GM23248 (cell line): ENCODE measurements at regions not wholly inside any gene's neighbourhood (a gene's known extent, or its start where the extent isn't known, plus 50 kb on each side); places are given as distances from the start of the nearest gene placed in this dataset.

Experiments used
- DNase-seq: peaks from one replicate; pipeline ENCODE4 v3.0.0-alpha.2; 2015
- H2AFZ ChIP-seq: fragments of 200-600 bp; sonication (generic); 2 replicates; pipeline ENCODE4 v1.6.1; 2016; ENCODE audit warnings: antibody characterized with exemption
- H3F3A ChIP-seq: fragments of 200-600 bp; sonication (generic); 2 replicates; pipeline ENCODE4 v1.6.1; 2016; ENCODE audit warnings: mild to moderate bottlenecking, antibody characterized with exemption, mixed run types; ENCODE audit not compliant: insufficient read depth
- H3K27ac ChIP-seq: fragments of 200-600 bp; sonication (generic); 2 replicates; pipeline ENCODE4 v1.5.1; 2016; ENCODE audit warnings: mild to moderate bottlenecking
- H3K27me3 ChIP-seq: fragments of 200-600 bp; sonication (generic); replicated peaks from 2 replicates; pipeline ENCODE4 v1.6.1; 2016; ENCODE audit warnings: mild to moderate bottlenecking; ENCODE audit not compliant: insufficient read depth
- H3K36me3 ChIP-seq: fragments of 200-600 bp; sonication (generic); 2 replicates; pipeline ENCODE4 v1.6.1; 2016; ENCODE audit warnings: low read depth, mild to moderate bottlenecking
- H3K4me1 ChIP-seq: fragments of 200-600 bp; sonication (generic); 2 replicates; pipeline ENCODE4 v1.6.1; 2016; ENCODE audit warnings: mild to moderate bottlenecking; ENCODE audit not compliant: insufficient read depth
- H3K4me2 ChIP-seq: fragments of 200-600 bp; sonication (generic); one replicate; pipeline ENCODE4 v1.6.1; 2016; ENCODE audit warnings: mild to moderate bottlenecking; ENCODE audit not compliant: unreplicated experiment
- H3K4me3 ChIP-seq: fragments of 200-600 bp; sonication (generic); 2 replicates; pipeline ENCODE4 v1.5.1; 2016; ENCODE audit warnings: mild to moderate bottlenecking
- H3K79me2 ChIP-seq: fragments of 200-600 bp; sonication (generic); 2 replicates; pipeline ENCODE4 v1.6.1; 2016; ENCODE audit warnings: mild to moderate bottlenecking; ENCODE audit not compliant: insufficient read depth
- H3K9ac ChIP-seq: fragments of 200-600 bp; sonication (generic); 2 replicates; pipeline ENCODE4 v1.6.1; 2016; ENCODE audit warnings: mild to moderate bottlenecking
- H3K9me2 ChIP-seq: fragments of 200-600 bp; sonication (generic); 2 replicates; pipeline ENCODE4 v1.6.1; 2016; ENCODE audit warnings: mixed run types, mild to moderate bottlenecking, moderate library complexity; ENCODE audit not compliant: insufficient read depth
- H3K9me3 ChIP-seq: fragments of 200-600 bp; sonication (generic); one replicate; pipeline ENCODE4 v1.6.1; 2017; ENCODE audit warnings: low read depth
- H4K20me1 ChIP-seq: fragments of 200-600 bp; sonication (generic); 2 replicates; pipeline ENCODE4 v1.6.0; 2016; ENCODE audit not compliant: insufficient read depth
- EZH2 ChIP-seq: fragments of 200-600 bp; sonication (generic); IDR thresholded peaks from 2 replicates; pipeline ENCODE4 v1.6.1; 2018; ENCODE audit warnings: antibody characterized with exemption, mild to moderate bottlenecking; ENCODE audit not compliant: insufficient read depth, poor library complexity, severe bottlenecking
- EZH2phosphoT487 ChIP-seq: fragments of 200-600 bp; sonication (generic); IDR thresholded peaks from 2 replicates; pipeline ENCODE4 v1.6.1; 2018; ENCODE audit warnings: antibody characterized with exemption, moderate library complexity, mild to moderate bottlenecking, low read depth; ENCODE audit not compliant: insufficient read depth
- WGBS, 2 experiments: methylation state at CpG; one replicate each; pipeline ENCODE4 v1.1.6; 2015 to 2017; ENCODE audit warnings: low lambda C conversion rate in 2 of 2, low coverage in 1 of 2; ENCODE audit errors: missing lambda C conversion rate in 2 of 2; 5-methylcytosine and 5-hydroxymethylcytosine counted together
- in situ Hi-C: fragments of 300-500 bp; cut with MboI; formaldehyde crosslinking; loops from 2 replicates; pipeline ENCODE4 v1.15.0; 2020

DNA sequence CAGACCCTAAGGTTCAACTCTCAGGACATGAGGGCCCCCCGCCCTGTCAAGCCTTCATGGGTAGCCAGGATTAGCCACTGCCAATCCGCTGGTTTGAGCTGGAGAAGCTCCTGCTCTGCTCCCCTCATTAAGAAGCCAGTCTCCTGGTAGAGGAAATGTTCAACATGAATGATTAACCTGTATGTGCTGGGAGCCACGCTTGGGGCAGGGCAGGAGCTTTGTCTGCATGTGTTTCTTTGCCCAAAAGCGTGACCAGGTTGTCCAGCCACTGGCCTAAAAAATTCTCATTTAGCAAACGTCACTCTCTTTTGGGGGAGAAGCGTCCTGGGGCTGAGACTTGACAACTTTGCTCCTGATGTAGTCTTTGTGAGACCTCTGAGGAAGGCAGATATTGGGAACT lies 96.5 kb downstream of the RRAGC start:
- Histone ChIP-seq H4K20me1 (no peaks in the 10 kb centered on the region), H3K79me2 (no peaks in the 10 kb centered on the region), H3F3A (no peaks in the 10 kb centered on the region), H2AFZ (no peak overlapping the region), H3K4me3 (no peak overlapping the region), H3K27me3 (no peaks in the 10 kb centered on the region), H3K9me3 (no peaks in the 10 kb centered on the region), H3K9ac (no peak overlapping the region), H3K4me1 (no peaks in the 10 kb centered on the region), H3K27ac (no peak overlapping the region), H3K36me3 (no peaks in the 10 kb centered on the region), H3K9me2 (no peaks in the 10 kb centered on the region), H3K4me2 (no peak overlapping the region)
- in situ Hi-C loops: no loop called here
- TF ChIP-seq EZH2 (no peak), EZH2phosphoT487 (no peak)
- no peak for DNase-seq
- 14% methylated on average over 6 of the region's 6 CpGs for WGBS, 2 experiments

DNA sequence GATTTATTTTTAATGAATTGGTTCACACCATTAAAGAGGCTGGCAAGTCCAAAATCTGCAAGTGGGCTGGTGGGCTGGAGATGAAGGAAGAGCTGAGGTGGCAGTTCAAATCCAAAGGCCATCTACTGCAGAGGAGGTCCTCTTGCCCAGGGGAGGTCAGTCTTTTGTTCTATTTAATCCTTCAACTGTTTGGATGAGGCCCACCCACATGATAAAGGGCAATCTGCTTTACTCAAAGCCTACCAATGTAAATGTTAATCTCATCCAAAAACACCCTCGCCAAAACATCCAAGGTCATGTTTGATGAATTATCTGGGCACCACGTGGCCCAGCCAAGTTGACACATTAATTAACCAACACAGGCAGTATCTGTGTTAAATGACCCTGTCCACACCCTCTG lies 99.0 kb downstream of the RRAGC start:
- Histone ChIP-seq H3K27me3 (no peaks in the 10 kb centered on the region), H3K27ac (no peak overlapping the region), H3K9ac (no peak overlapping the region), H3F3A (no peaks in the 10 kb centered on the region), H3K9me3 (no peaks in the 10 kb centered on the region), H3K4me3 (no peak overlapping the region), H3K9me2 (no peaks in the 10 kb centered on the region), H3K36me3 (no peaks in the 10 kb centered on the region), H4K20me1 (no peaks in the 10 kb centered on the region), H2AFZ (no peak overlapping the region), H3K4me2 (no peak overlapping the region), H3K79me2 (no peaks in the 10 kb centered on the region), H3K4me1 (no peaks in the 10 kb centered on the region)
- no peak for TF ChIP-seq EZH2
- no peak for TF ChIP-seq EZH2phosphoT487
- DNase-seq: no peak
- 14 to 17% methylated on average over 2 of the region's 2 CpGs for WGBS, 2 experiments
- in situ Hi-C loops: no loop called here

DNA sequence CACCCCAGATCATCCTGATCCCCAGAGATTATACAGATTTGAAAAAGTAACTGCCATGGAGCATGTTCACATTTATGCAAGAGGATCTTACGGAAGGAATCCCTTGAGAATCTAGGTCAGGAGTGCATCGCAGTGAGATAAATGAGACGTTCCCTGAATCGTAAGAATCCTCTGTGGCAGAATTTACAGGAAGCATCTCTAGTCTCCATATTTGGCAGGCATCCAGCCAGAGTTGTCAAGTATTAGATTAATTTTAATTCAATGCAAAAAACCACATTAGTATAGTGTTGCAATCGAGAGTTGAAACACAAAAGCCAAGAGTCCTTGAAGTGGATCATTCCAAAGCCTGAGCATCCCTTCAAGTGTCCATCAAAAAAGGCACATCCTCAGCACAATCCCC lies 100.8 kb downstream of the RRAGC start:
- Histone ChIP-seq H3K27ac (no peak overlapping the region), H3F3A (no peaks in the 10 kb centered on the region), H3K9me2 (no peaks in the 10 kb centered on the region), H3K4me2 (no peak overlapping the region), H3K27me3 (no peaks in the 10 kb centered on the region), H3K9ac (no peak overlapping the region), H3K79me2 (no peaks in the 10 kb centered on the region), H3K4me1 (no peaks in the 10 kb centered on the region), H3K4me3 (no peak overlapping the region), H2AFZ (no peak overlapping the region), H3K36me3 (no peaks in the 10 kb centered on the region), H3K9me3 (no peaks in the 10 kb centered on the region), H4K20me1 (no peaks in the 10 kb centered on the region)
- no peak for DNase-seq
- in situ Hi-C loops: no loop called here
- WGBS, 2 experiments: 5 to 9% methylated on average over 5 of the region's 5 CpGs
- TF ChIP-seq EZH2phosphoT487 (no peak), EZH2 (no peak)

DNA sequence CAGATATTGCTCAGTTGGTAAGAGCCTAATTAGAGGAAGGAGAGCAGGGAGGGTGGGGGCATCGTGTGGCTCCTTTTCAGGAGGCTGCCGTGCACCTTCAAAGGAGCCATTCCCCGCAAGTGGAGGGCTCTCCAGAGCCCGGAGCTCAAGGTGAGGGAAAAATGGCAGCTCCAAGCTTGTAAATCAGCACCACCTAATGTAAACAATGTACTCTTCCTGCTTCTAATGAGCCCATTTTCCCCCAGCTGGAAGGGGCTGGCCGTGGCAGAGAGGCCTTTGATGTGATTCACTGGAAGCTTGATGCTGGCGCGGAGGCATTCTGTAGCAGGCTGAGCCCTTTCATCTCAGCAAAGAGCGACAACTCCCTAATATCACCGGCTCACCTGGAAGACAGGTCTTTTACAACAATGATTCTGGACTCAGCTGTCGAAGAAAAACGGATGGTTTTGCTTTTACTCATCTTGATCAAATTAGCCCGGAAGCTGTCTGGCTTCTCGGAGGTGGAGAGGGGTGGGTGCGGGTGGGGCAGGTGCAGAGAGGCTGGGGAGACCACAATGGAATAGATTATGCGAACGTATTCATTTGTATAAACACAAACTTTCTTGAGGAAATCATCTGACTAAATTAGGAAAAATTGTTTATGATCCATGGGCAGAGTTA lies 112.5 kb downstream of the RRAGC start:
- Histone ChIP-seq H4K20me1 (no peaks in the 10 kb centered on the region), H3K9me2 (no peaks in the 10 kb centered on the region), H3K9me3 (no peaks in the 10 kb centered on the region), H3K4me2 (no peak overlapping the region), H2AFZ (no peak overlapping the region), H3K4me3 (no peak overlapping the region), H3K27ac (no peak overlapping the region), H3K36me3 (no peaks in the 10 kb centered on the region), H3K27me3 (no peaks in the 10 kb centered on the region), H3F3A (no peaks in the 10 kb centered on the region), H3K79me2 (no peaks in the 10 kb centered on the region), H3K9ac (no peak overlapping the region), H3K4me1 (no peaks in the 10 kb centered on the region)
- no peak for DNase-seq
- in situ Hi-C loops: no loop called here
- 4 to 7% methylated on average over 16 of the region's 16 CpGs for WGBS, 2 experiments
- no peak for TF ChIP-seq EZH2

GRCh38 chr1:38746402-38746935 lies 113.1 kb downstream of the RRAGC start:
- H3K4me1 ChIP-seq: no peaks in the 10 kb centered on the region
- no peak overlapping the region for H2AFZ ChIP-seq
- no peak for DNase-seq
- no peaks in the 10 kb centered on the region for H4K20me1 ChIP-seq
- no peaks in the 10 kb centered on the region for H3K9me3 ChIP-seq
- H3K4me3 ChIP-seq: no peak overlapping the region
- no peak overlapping the region for H3K27ac ChIP-seq
- H3K9me2 ChIP-seq: no peaks in the 10 kb centered on the region
- WGBS, 2 experiments: 32 to 34% methylated on average over 6 of the region's 6 CpGs
- no peaks in the 10 kb centered on the region for H3F3A ChIP-seq
- no peak for TF ChIP-seq EZH2phosphoT487
- TF ChIP-seq EZH2: no peak
- H3K36me3 ChIP-seq: no peaks in the 10 kb centered on the region
- no peak overlapping the region for H3K4me2 ChIP-seq
- H3K27me3 ChIP-seq: no peaks in the 10 kb centered on the region
- no peaks in the 10 kb centered on the region for H3K79me2 ChIP-seq
- no peak overlapping the region for H3K9ac ChIP-seq
- in situ Hi-C loops: no loop called here
